ENCODE measurements at regions not wholly inside any gene's neighbourhood (a gene's known extent, or its start where the extent isn't known, plus 50 kb on each side); places are given as distances from the start of the nearest gene placed in this dataset.
"Not testable (repeated sequence)": the region's sequence is repeated elsewhere in the genome, so short reads cannot be mapped to it uniquely, and the experiment has no call there.

- no peak for DNase-seq
These were observed 814.8 kb downstream of the KCNJ3 start for GRCh38 chr2:155513248-155513647.

GRCh38 chr2:155502766-155503165, 804.3 kb downstream of the KCNJ3 start:
- DNase-seq = no peak

- no peak for DNase-seq
These were observed 799.6 kb downstream of the KCNJ3 start for GRCh38 chr2:155498106-155498505.

- no peak for DNase-seq
These were observed 796.2 kb downstream of the KCNJ3 start for GRCh38 chr2:155494744-155495143.

- DNase-seq = peak; percentile 74
These were observed 786.8 kb downstream of the KCNJ3 start for GRCh38 chr2:155485141-155485842.

GRCh38 chr2:155481141-155481540, 782.6 kb downstream of the KCNJ3 start:
- no peak for DNase-seq

GRCh38 chr2:155472018-155472417, 773.5 kb downstream of the KCNJ3 start:
- DNase-seq = not testable (repeated sequence)

- DNase-seq = no peak
These were observed 757.7 kb downstream of the KCNJ3 start for GRCh38 chr2:155456222-155456621.

- DNase-seq = no peak
These were observed 744.4 kb downstream of the KCNJ3 start for GRCh38 chr2:155442755-155443372.

- DNase-seq = no peak
These were observed 743.6 kb downstream of the KCNJ3 start for GRCh38 chr2:155442088-155442487.

GRCh38 chr2:155431004-155431507, 732.6 kb downstream of the KCNJ3 start:
- DNase-seq = no peak

- no peak for DNase-seq
These were observed 729.0 kb downstream of the KCNJ3 start for GRCh38 chr2:155427470-155427869.

GRCh38 chr2:155424518-155424917, 726.0 kb downstream of the KCNJ3 start:
- DNase-seq = no peak

GRCh38 chr2:155418753-155419152, 720.3 kb downstream of the KCNJ3 start:
- peak; percentile 86 for DNase-seq

- no peak for DNase-seq
These were observed 714.1 kb downstream of the KCNJ3 start for GRCh38 chr2:155412598-155412997.

- DNase-seq = no peak
These were observed 706.0 kb downstream of the KCNJ3 start for GRCh38 chr2:155404433-155405002.

- DNase-seq = peak; percentile 52
These were observed 694.9 kb downstream of the KCNJ3 start for GRCh38 chr2:155393406-155393805.

GRCh38 chr2:155391613-155392130, 693.2 kb downstream of the KCNJ3 start:
- no peak for DNase-seq

GRCh38 chr2:155389224-155389623, 690.7 kb downstream of the KCNJ3 start:
- no peak for DNase-seq

GRCh38 chr2:155384555-155385123, 686.1 kb downstream of the KCNJ3 start:
- DNase-seq = no peak

- no peak for DNase-seq
These were observed 684.3 kb downstream of the KCNJ3 start for GRCh38 chr2:155382776-155383175.

GRCh38 chr2:155381436-155381835, 682.9 kb downstream of the KCNJ3 start:
- DNase-seq = no peak

GRCh38 chr2:155379494-155379893, 681.0 kb downstream of the KCNJ3 start:
- DNase-seq = no peak

Measured in NCI-H1105 treated with DMSO at 0.1 percent for 48 hours (cell line).